Esophagus squamous epithelium (tissue), 5 donors: ENCODE measurements at regions not wholly inside any gene's neighbourhood (a gene's known extent, or its start where the extent isn't known, plus 50 kb on each side); places are given as distances from the start of the nearest gene placed in this dataset.
"Not testable (repeated sequence)": the region's sequence is repeated elsewhere in the genome, so short reads cannot be mapped to it uniquely, and the experiment has no call there.

Experiments used
- DNase-seq: peaks from one replicate; lab custom pipeline; 2025; lab: John Stamatoyannopoulos, UW
- H3K27ac ChIP-seq, 4 donors: fragments of 200-600 bp; sonication (generic); one replicate each; pipeline ENCODE4 v1.5.1; 2016 to 2019; ENCODE audit warnings: mild to moderate bottlenecking in 1 of 4
- H3K27me3 ChIP-seq, 4 donors: fragments of 200-600 bp; sonication (generic); 1 replicate in 3 of 4; 2 replicates in 1 of 4; pipeline versions ENCODE4 v1.5.1 to v1.6.0; 2017 to 2021; ENCODE audit warnings: antibody characterized with exemption in 1 of 4
- H3K36me3 ChIP-seq, 3 donors: fragments of 200-600 bp; sonication (generic); one replicate each; pipeline ENCODE4 v1.5.1; 2016 to 2019
- H3K4me1 ChIP-seq, 3 donors: fragments of 200-600 bp; sonication (generic); one replicate each; pipeline ENCODE4 v1.5.1; 2017 to 2019
- H3K4me3 ChIP-seq, 4 donors: fragments of 200-600 bp; sonication (generic); 1 replicate in 3 of 4; 2 replicates in 1 of 4; pipeline ENCODE4 v1.5.1; 2016 to 2019; ENCODE audit warnings: mild to moderate bottlenecking in 2 of 4, moderate library complexity in 1 of 4
- H3K9me3 ChIP-seq, 3 donors: fragments of 200-600 bp; sonication (generic); one replicate each; pipeline ENCODE4 v1.5.1; 2016 to 2019
- CTCF ChIP-seq, 6 experiments: fragments of 450-650 bp in 4 of 6; fragments of 200-600 bp in 2 of 6; sonication (generic) in 2 of 6; IDR thresholded peaks; one replicate each; pipeline ENCODE4 v1.5.1; 2016 to 2019; ENCODE audit warnings: antibody characterized with exemption in 6 of 6, mild to moderate bottlenecking in 4 of 6, moderate library complexity in 4 of 6
- POLR2A ChIP-seq, 4 donors: fragments of 450-650 bp; IDR thresholded peaks; one replicate each; pipeline ENCODE4 v1.6.1; 2017; ENCODE audit warnings: antibody characterized with exemption in 4 of 4, mild to moderate bottlenecking in 4 of 4, moderate library complexity in 3 of 4
- WGBS, 2 donors: methylation state at CpG; one replicate each; pipeline ENCODE4 v1.1.5; 2018; 5-methylcytosine and 5-hydroxymethylcytosine counted together
- intact Hi-C: fragments of 100-400 bp; cut with DNase I; formaldehyde crosslinking; loops from one replicate; pipeline ENCODE4 v1.15.0; 2022
- donor health status: DM: yes; HTN: yes; CAD: no.

- Histone ChIP-seq H3K4me1 (no peaks in the 10 kb centered on the region), H3K4me3 (no peak overlapping the region), H3K27me3 (no peaks in the 10 kb centered on the region), H3K9me3 (no peaks in the 10 kb centered on the region), H3K27ac (no peak overlapping the region), H3K36me3 (no peaks in the 10 kb centered on the region)
- WGBS, 2 donors, result 28 to 33% methylated on average over 1 of the region's 1 CpG
- intact Hi-C loops, result no loop called here
- no peak for DNase-seq
- TF ChIP-seq POLR2A (IDR thresholded peaks at IDR 0.05) (no peak), CTCF (IDR thresholded peaks at IDR 0.05) (no peak)
Measured at GRCh38 chr5:29193972-29194371, 1999.5 kb upstream of the CDH6 start.

- H3K4me1 ChIP-seq, intact Hi-C loops, H3K9me3 ChIP-seq, H3K4me3 ChIP-seq, H3K27me3 ChIP-seq, DNase-seq, H3K36me3 ChIP-seq, H3K27ac ChIP-seq: not testable (repeated sequence)
- WGBS, 2 donors, result 48 to 86% methylated on average over 3 to 14 of the region's 28 CpGs
Measured at GRCh38 chr5:29191269-29192048, 2002.0 kb upstream of the CDH6 start.

GRCh38 chr5:29190398-29190797 is 2003.1 kb upstream of the CDH6 start:
- intact Hi-C loops, H3K27me3 ChIP-seq, H3K27ac ChIP-seq, H3K36me3 ChIP-seq, H3K4me3 ChIP-seq, H3K9me3 ChIP-seq, DNase-seq, H3K4me1 ChIP-seq: not testable (repeated sequence)
- WGBS, 2 donors, result 30 to 44% methylated on average over 1 of the region's 1 CpG

GRCh38 chr5:29186380-29186779 is 2007.1 kb upstream of the CDH6 start:
- not testable (repeated sequence) for H3K27ac ChIP-seq, H3K4me3 ChIP-seq

GRCh38 chr5:29185558-29185957 is 2007.9 kb upstream of the CDH6 start:
- Histone ChIP-seq H3K9me3 (no peaks in the 10 kb centered on the region), H3K27me3 (no peaks in the 10 kb centered on the region), H3K4me3 (no peak overlapping the region), H3K36me3 (no peaks in the 10 kb centered on the region), H3K27ac (no peak overlapping the region), H3K4me1 (no peaks in the 10 kb centered on the region)
- intact Hi-C loops, result no loop called here
- TF ChIP-seq CTCF (IDR thresholded peaks at IDR 0.05) (no peak), POLR2A (IDR thresholded peaks at IDR 0.05) (no peak)
- 64 to 65% methylated on average over 1 of the region's 1 CpG for WGBS, 2 donors
- no peak for DNase-seq

More at GRCh38 chr5:29186380-29186779, 2007.1 kb upstream of the CDH6 start:
- DNase-seq, intact Hi-C loops, H3K27me3 ChIP-seq, H3K4me1 ChIP-seq, H3K36me3 ChIP-seq, H3K9me3 ChIP-seq: not testable (repeated sequence)
- WGBS, 2 donors, result 70 to 71% methylated on average over 1 to 3 of the region's 5 CpGs

- intact Hi-C loops, result no loop called here
- no peak overlapping the region for H3K27ac ChIP-seq
- no peaks in the 10 kb centered on the region for H3K27me3 ChIP-seq
- TF ChIP-seq POLR2A (IDR thresholded peaks at IDR 0.05), result no peak
- no peak for TF ChIP-seq CTCF (IDR thresholded peaks at IDR 0.05)
- no peak for DNase-seq
- no peaks in the 10 kb centered on the region for H3K36me3 ChIP-seq
- no peak overlapping the region for H3K4me3 ChIP-seq
- H3K9me3 ChIP-seq, result peaks cover 0 to 12% (median 0%) of the 10 kb centered on the region in 3 donors
- no peaks in the 10 kb centered on the region for H3K4me1 ChIP-seq
- 57 to 58% methylated on average over 1 of the region's 1 CpG for WGBS, 2 donors
Measured at GRCh38 chr5:29175774-29176173, 2017.7 kb upstream of the CDH6 start.
